Trophoblast cell (in vitro differentiated cells and primary cell): ENCODE measurements at regions not wholly inside any gene's neighbourhood (a gene's known extent, or its start where the extent isn't known, plus 50 kb on each side); places are given as distances from the start of the nearest gene placed in this dataset.

Source experiments
- DNase-seq, 2 donors: peaks; one replicate each; pipeline ENCODE4 v3.0.0-alpha.2; 2016
- H2AFZ ChIP-seq: 2 replicates; pipeline ENCODE4 v1.6.1; 2013; ENCODE audit warnings: low read length, moderate library complexity, mild to moderate bottlenecking; ENCODE audit not compliant: insufficient read depth, poor library complexity
- H2AK5ac ChIP-seq: 2 replicates; pipeline ENCODE4 v1.6.1; 2013; ENCODE audit warnings: mild to moderate bottlenecking, low read length
- H2BK120ac ChIP-seq: 2 replicates; pipeline ENCODE4 v1.6.1; 2013; ENCODE audit warnings: low read length, mild to moderate bottlenecking, moderate library complexity; ENCODE audit not compliant: insufficient read depth, poor library complexity
- H2BK12ac ChIP-seq: 2 replicates; pipeline ENCODE4 v1.6.1; 2013; ENCODE audit warnings: mild to moderate bottlenecking, low read length, moderate library complexity
- H2BK5ac ChIP-seq: 2 replicates; pipeline ENCODE4 v1.6.1; 2013; ENCODE audit warnings: low read length, low read depth, moderate library complexity, mild to moderate bottlenecking; ENCODE audit not compliant: poor library complexity
- H3K14ac ChIP-seq: 2 replicates; pipeline ENCODE4 v1.6.1; 2013; ENCODE audit warnings: mild to moderate bottlenecking, low read length
- H3K18ac ChIP-seq: 2 replicates; pipeline ENCODE4 v1.6.1; 2013; ENCODE audit warnings: mild to moderate bottlenecking, low read length
- H3K23ac ChIP-seq: 2 replicates; pipeline ENCODE4 v1.6.1; 2013; ENCODE audit warnings: low read length
- H3K27ac ChIP-seq: 2 replicates; pipeline ENCODE4 v1.5.1; 2013; ENCODE audit warnings: low read depth, mild to moderate bottlenecking, inconsistent platforms, low read length, moderate library complexity
- H3K27me3 ChIP-seq: 2 replicates; pipeline ENCODE4 v1.6.1; 2013; ENCODE audit warnings: inconsistent platforms, mild to moderate bottlenecking, low read length, moderate library complexity; ENCODE audit not compliant: insufficient read depth
- H3K36me3 ChIP-seq, 2 experiments: 1 replicate in 1 of 2; 2 replicates in 1 of 2; pipeline ENCODE4 v1.6.1; 2013; ENCODE audit warnings: low read length in 2 of 2, mild to moderate bottlenecking in 2 of 2, moderate library complexity in 1 of 2; ENCODE audit not compliant: insufficient read depth in 2 of 2, control insufficient read depth in 1 of 2
- H3K4ac ChIP-seq: 2 replicates; pipeline ENCODE4 v1.6.1; 2013; ENCODE audit warnings: low read depth, mild to moderate bottlenecking, low read length, moderate library complexity
- H3K4me1 ChIP-seq, 2 experiments: 1 replicate in 1 of 2; 2 replicates in 1 of 2; pipeline ENCODE4 v1.6.1; 2013; ENCODE audit warnings: low read length in 2 of 2, mild to moderate bottlenecking in 2 of 2, moderate library complexity in 1 of 2; ENCODE audit not compliant: insufficient read depth in 2 of 2, control insufficient read depth in 1 of 2
- H3K4me2 ChIP-seq: 2 replicates; pipeline ENCODE4 v1.6.1; 2013; ENCODE audit warnings: inconsistent platforms, mild to moderate bottlenecking, low read length, moderate library complexity
- H3K4me3 ChIP-seq: 2 replicates; pipeline ENCODE4 v1.5.1; 2013; ENCODE audit warnings: mild to moderate bottlenecking, low read depth, low read length, inconsistent platforms
- H3K79me1 ChIP-seq: one replicate; pipeline ENCODE4 v1.6.1; 2013; ENCODE audit warnings: low read length
- H3K79me2 ChIP-seq: 2 replicates; pipeline ENCODE4 v1.6.1; 2013; ENCODE audit warnings: low read length, mild to moderate bottlenecking; ENCODE audit not compliant: control insufficient read depth, insufficient read depth, poor library complexity
- H3K9ac ChIP-seq: 2 replicates; pipeline ENCODE4 v1.6.1; 2013; ENCODE audit warnings: mild to moderate bottlenecking, low read length
- H3K9me3 ChIP-seq: 2 replicates; pipeline ENCODE4 v1.6.1; 2013; ENCODE audit warnings: low read depth, mild to moderate bottlenecking, control low read depth, inconsistent platforms, low read length; ENCODE audit not compliant: insufficient read depth
- H4K12ac ChIP-seq: 2 replicates; pipeline ENCODE4 v1.6.1; 2013; ENCODE audit warnings: low read depth, mild to moderate bottlenecking, low read length, moderate library complexity
- H4K8ac ChIP-seq: 2 replicates; pipeline ENCODE4 v1.6.1; 2013; ENCODE audit warnings: low read depth, mild to moderate bottlenecking, low read length, moderate library complexity
- H4K91ac ChIP-seq: one replicate; pipeline ENCODE4 v1.6.1; 2013; ENCODE audit warnings: low read depth, mild to moderate bottlenecking, low read length, moderate library complexity
- WGBS: extraction: QIAGEN DNeasy Blood & Tissue Kit; methylation state at CpG from one replicate; pipeline ENCODE4 v1.1.7; 2013; ENCODE audit warnings: missing lambda C conversion rate; ENCODE audit not compliant: insufficient read length, insufficient coverage; ENCODE audit errors: extremely low coverage; 5-methylcytosine and 5-hydroxymethylcytosine counted together

DNA sequence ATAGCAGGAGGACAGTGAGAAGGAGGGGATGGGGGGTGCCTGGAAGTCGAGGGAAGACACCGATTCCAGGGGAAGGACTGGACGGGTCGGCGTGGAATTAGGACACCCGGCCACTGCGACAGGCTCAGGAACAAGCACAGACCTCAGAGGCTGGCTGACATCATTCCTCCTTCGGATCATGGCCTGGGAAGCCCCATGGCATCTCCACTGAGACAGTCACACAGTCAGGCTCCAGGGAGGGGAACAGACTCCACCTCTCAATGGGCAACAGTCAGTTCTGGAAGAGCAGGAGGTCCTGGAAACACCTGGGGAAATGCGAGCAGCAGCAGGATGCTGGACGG lies 67.9 kb upstream of the FBRSL1 start:
- no peak overlapping the region for H3K27ac ChIP-seq
- H3K4me3 ChIP-seq, result no peak overlapping the region
- no peak overlapping the region for H2AFZ ChIP-seq
- no peak overlapping the region for H3K9ac ChIP-seq
- no peak overlapping the region for H2BK5ac ChIP-seq
- no peaks in the 10 kb centered on the region for H3K36me3 ChIP-seq
- no peaks in the 10 kb centered on the region for H3K79me2 ChIP-seq
- H3K9me3 ChIP-seq, result peaks cover 20% of the 10 kb centered on the region
- WGBS, result no CpG with 5 or more reads among the region's 10 CpGs
- H3K27me3 ChIP-seq, result peaks cover 5% of the 10 kb centered on the region
- no peak overlapping the region for H4K91ac ChIP-seq
- H3K14ac ChIP-seq, result no peak overlapping the region
- no peak overlapping the region for H2BK12ac ChIP-seq
- H4K12ac ChIP-seq, result no peak overlapping the region
- H2AK5ac ChIP-seq, result no peak overlapping the region
- H3K23ac ChIP-seq, result no peak overlapping the region
- DNase-seq, result no peak
- H3K18ac ChIP-seq, result no peak overlapping the region
- H3K4ac ChIP-seq, result no peak overlapping the region
- no peaks in the 10 kb centered on the region for H3K4me1 ChIP-seq
- no peak overlapping the region for H2BK120ac ChIP-seq
- no peak overlapping the region for H3K4me2 ChIP-seq
- H3K79me1 ChIP-seq, result no peaks in the 10 kb centered on the region
- H4K8ac ChIP-seq, result no peak overlapping the region

DNA sequence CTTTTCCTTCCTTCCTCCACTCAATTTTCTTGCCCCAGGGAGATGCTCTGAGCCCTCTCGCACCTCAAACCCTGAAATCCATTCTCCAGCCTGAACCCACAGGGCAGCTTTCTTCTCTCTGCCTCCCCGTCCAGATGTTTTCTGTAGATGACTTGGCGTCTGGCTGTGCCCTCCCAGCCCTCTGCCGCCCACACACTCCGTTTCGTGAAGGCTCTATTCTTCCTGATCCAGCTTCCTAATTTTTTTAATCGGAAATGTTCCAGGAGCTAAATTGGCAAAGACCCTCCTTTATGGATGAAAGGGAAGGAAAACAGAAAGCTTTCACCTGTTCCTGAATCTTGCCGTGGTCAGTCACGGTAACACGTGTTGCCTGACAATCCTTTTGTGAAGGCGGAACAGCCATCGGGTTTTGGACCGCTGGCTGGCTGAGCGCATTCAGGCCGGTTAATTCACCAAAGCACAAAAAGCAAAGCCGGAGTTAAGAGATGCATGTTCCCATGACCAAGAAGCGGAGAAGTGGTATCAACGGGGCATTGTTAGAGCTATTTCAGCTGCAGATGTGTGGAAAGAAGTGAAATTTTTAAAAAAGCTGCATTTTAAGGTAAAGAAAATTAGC lies 70.2 kb upstream of the FBRSL1 start:
- Histone ChIP-seq H3K27me3 (peaks cover 3% of the 10 kb centered on the region), H4K8ac (no peak overlapping the region), H3K79me2 (no peaks in the 10 kb centered on the region), H4K91ac (no peak overlapping the region), H3K9me3 (peaks cover 9% of the 10 kb centered on the region), H4K12ac (no peak overlapping the region), H3K9ac (no peak overlapping the region), H2BK120ac (no peak overlapping the region), H3K79me1 (no peaks in the 10 kb centered on the region), H3K14ac (no peak overlapping the region), H3K4me2 (no peak overlapping the region), H3K4ac (no peak overlapping the region), H3K23ac (no peak overlapping the region), H2AK5ac (no peak overlapping the region), H3K4me3 (no peak overlapping the region), H2BK5ac (no peak overlapping the region), H2BK12ac (no peak overlapping the region), H3K18ac (no peak overlapping the region), H3K27ac (no peak overlapping the region), H3K4me1 (no peaks in the 10 kb centered on the region), H2AFZ (no peak overlapping the region), H3K36me3 (no peaks in the 10 kb centered on the region)
- DNase-seq, result no peak
- no CpG with 5 or more reads among the region's 18 CpGs for WGBS

DNA sequence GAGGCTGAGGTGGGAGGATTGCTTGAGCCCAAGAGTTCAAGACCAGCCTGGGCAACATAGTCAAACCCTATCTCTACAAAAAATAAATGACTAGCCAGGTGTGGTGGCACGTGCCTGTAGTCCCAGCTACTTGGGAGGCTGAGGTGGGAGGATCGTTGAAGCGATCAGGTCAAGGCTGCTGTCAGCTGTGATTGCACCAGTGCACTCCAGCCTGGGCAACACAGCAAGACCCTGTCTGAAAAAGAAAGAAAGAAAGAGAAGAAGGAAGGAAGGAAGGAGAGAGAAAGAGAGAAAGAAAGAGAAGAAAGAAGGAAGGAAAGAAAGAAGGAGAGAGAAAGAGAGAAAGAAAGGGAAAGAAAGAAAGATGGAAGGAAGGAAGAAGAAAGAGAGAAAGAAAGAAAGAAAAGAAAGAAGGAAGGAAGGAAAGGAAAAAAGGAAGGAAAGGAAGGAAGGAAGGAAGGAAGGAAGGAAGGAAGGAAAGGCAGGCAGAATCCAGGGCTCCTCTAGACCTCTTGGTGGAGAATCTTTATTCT lies 71.5 kb upstream of the FBRSL1 start:
- H4K12ac ChIP-seq, result no peak overlapping the region
- H3K4ac ChIP-seq, result no peak overlapping the region
- no peak overlapping the region for H3K4me2 ChIP-seq
- no peak overlapping the region for H2BK12ac ChIP-seq
- DNase-seq, result no peak
- H3K9me3 ChIP-seq, result peaks cover 10% of the 10 kb centered on the region
- H3K79me2 ChIP-seq, result no peaks in the 10 kb centered on the region
- no peaks in the 10 kb centered on the region for H3K4me1 ChIP-seq
- H3K27ac ChIP-seq, result no peak overlapping the region
- no peaks in the 10 kb centered on the region for H3K36me3 ChIP-seq
- no peak overlapping the region for H4K91ac ChIP-seq
- H2AK5ac ChIP-seq, result no peak overlapping the region
- H3K4me3 ChIP-seq, result no peak overlapping the region
- H2BK5ac ChIP-seq, result no peak overlapping the region
- H3K18ac ChIP-seq, result no peak overlapping the region
- H4K8ac ChIP-seq, result no peak overlapping the region
- peaks cover 3% of the 10 kb centered on the region for H3K27me3 ChIP-seq
- H2BK120ac ChIP-seq, result no peak overlapping the region
- H3K23ac ChIP-seq, result no peak overlapping the region
- H3K9ac ChIP-seq, result no peak overlapping the region
- no CpG with 5 or more reads among the region's 3 CpGs for WGBS
- no peak overlapping the region for H3K14ac ChIP-seq
- H3K79me1 ChIP-seq, result no peaks in the 10 kb centered on the region
- no peak overlapping the region for H2AFZ ChIP-seq

DNA sequence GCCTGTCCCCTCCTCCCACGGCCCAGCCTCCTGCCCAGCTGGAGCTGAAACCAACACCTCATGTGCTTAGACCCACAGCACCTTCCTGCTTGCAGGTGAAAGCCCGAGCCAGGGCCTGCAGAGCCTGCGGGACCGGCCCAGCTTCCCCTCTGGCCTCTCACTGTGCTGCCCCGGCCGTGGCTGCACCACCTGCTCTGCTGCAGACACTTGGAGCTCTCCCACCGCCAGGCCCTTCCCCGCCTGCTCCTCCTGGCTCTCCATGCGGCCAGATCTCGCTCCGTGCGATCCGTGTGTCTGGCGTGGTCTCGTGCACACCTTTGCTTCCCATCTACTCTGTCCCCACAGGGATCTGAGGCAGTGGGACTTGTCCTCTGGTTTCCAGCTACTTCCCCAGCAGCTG lies 72.2 kb upstream of the FBRSL1 start:
- H4K12ac ChIP-seq, result no peak overlapping the region
- no peak overlapping the region for H3K27ac ChIP-seq
- peaks cover 6% of the 10 kb centered on the region for H3K9me3 ChIP-seq
- H3K36me3 ChIP-seq, result no peaks in the 10 kb centered on the region
- no peaks in the 10 kb centered on the region for H3K4me1 ChIP-seq
- no peaks in the 10 kb centered on the region for H3K79me2 ChIP-seq
- H2AFZ ChIP-seq, result no peak overlapping the region
- H3K23ac ChIP-seq, result no peak overlapping the region
- H2BK120ac ChIP-seq, result no peak overlapping the region
- no peak for DNase-seq
- no peak overlapping the region for H4K91ac ChIP-seq
- no peak overlapping the region for H3K9ac ChIP-seq
- no peaks in the 10 kb centered on the region for H3K79me1 ChIP-seq
- no peak overlapping the region for H3K18ac ChIP-seq
- H3K27me3 ChIP-seq, result peaks cover 3% of the 10 kb centered on the region
- WGBS, result no CpG with 5 or more reads among the region's 15 CpGs
- no peak overlapping the region for H3K4me2 ChIP-seq
- H2BK5ac ChIP-seq, result no peak overlapping the region
- H4K8ac ChIP-seq, result no peak overlapping the region
- H2AK5ac ChIP-seq, result no peak overlapping the region
- H2BK12ac ChIP-seq, result no peak overlapping the region
- H3K4ac ChIP-seq, result no peak overlapping the region
- no peak overlapping the region for H3K4me3 ChIP-seq
- no peak overlapping the region for H3K14ac ChIP-seq
